GM21447 (cell line): ENCODE measurements at regions not wholly inside any gene's neighbourhood (a gene's known extent, or its start where the extent isn't known, plus 50 kb on each side); places are given as distances from the start of the nearest gene placed in this dataset.
"Not testable (repeated sequence)": the region's sequence is repeated elsewhere in the genome, so short reads cannot be mapped to it uniquely, and the experiment has no call there.

ENCODE experiments used
- ATAC-seq: cut with Tn5 transposase; IDR thresholded peaks from one replicate; pipeline ENCODE4 v1.9.1; 2021; ENCODE audit not compliant: unreplicated experiment

GRCh38 chr16:29261427-29262248 is 144.9 kb downstream of the NPIPB11 start:
- ATAC-seq: not testable (repeated sequence)

GRCh38 chr16:29260683-29261426 is 145.7 kb downstream of the NPIPB11 start:
- ATAC-seq: not testable (repeated sequence)

GRCh38 chr16:29259635-29260457 is 146.7 kb downstream of the NPIPB11 start:
- not testable (repeated sequence) for ATAC-seq

- not testable (repeated sequence) for ATAC-seq
Observed at GRCh38 chr16:29258946-29259634, 147.4 kb downstream of the NPIPB11 start.

GRCh38 chr16:29257419-29258336 is 148.8 kb downstream of the NPIPB11 start:
- not testable (repeated sequence) for ATAC-seq

- ATAC-seq: no peak
Observed at GRCh38 chr16:29256501-29256981, 150.0 kb downstream of the NPIPB11 start.

GRCh38 chr16:29255957-29256356 is 150.6 kb downstream of the NPIPB11 start:
- ATAC-seq: not testable (repeated sequence)

- not testable (repeated sequence) for ATAC-seq
Observed at GRCh38 chr16:29255496-29255796, 151.1 kb downstream of the NPIPB11 start.

GRCh38 chr16:29254676-29255495 is 151.6 kb downstream of the NPIPB11 start:
- ATAC-seq: no peak

- ATAC-seq: not testable (repeated sequence)
Observed at GRCh38 chr16:29253716-29254590, 152.6 kb downstream of the NPIPB11 start.

- ATAC-seq: not testable (repeated sequence)
Observed at GRCh38 chr16:29253066-29253590, 153.4 kb downstream of the NPIPB11 start.

- ATAC-seq: not testable (repeated sequence)
Observed at GRCh38 chr16:29252311-29252710, 154.2 kb downstream of the NPIPB11 start.

- not testable (repeated sequence) for ATAC-seq
Observed at GRCh38 chr16:29251571-29252011, 154.9 kb downstream of the NPIPB11 start.

- ATAC-seq: not testable (repeated sequence)
Observed at GRCh38 chr16:29250923-29251434, 155.5 kb downstream of the NPIPB11 start.

- not testable (repeated sequence) for ATAC-seq
Observed at GRCh38 chr16:29250469-29250868, 156.0 kb downstream of the NPIPB11 start.

GRCh38 chr16:29248940-29249318 is 157.6 kb downstream of the NPIPB11 start:
- not testable (repeated sequence) for ATAC-seq

- ATAC-seq: not testable (repeated sequence)
Observed at GRCh38 chr16:29248306-29248939, 158.1 kb downstream of the NPIPB11 start.
